H1 (cell line): ENCODE measurements at regions not wholly inside any gene's neighbourhood (a gene's known extent, or its start where the extent isn't known, plus 50 kb on each side); places are given as distances from the start of the nearest gene placed in this dataset.

Source experiments
- CBX5 ChIP-seq: fragments of 300-800, 300-1000 bp; sonication (generic); IDR thresholded peaks from 2 replicates; pipeline ENCODE4 v1.7.1; 2016; ENCODE audit warnings: antibody characterized with exemption, low read length, low read depth
- EZH2 ChIP-seq: fragments of 200-600 bp; sonication (generic); IDR thresholded peaks from 2 replicates; pipeline ENCODE4 v1.7.1; 2012; ENCODE audit warnings: low read depth, mild to moderate bottlenecking, moderate library complexity, low read length, inconsistent platforms; ENCODE audit not compliant: severe bottlenecking
- JUN ChIP-seq: IDR thresholded peaks from 2 replicates; pipeline ENCODE4 v1.6.1; 2011; ENCODE audit warnings: low read depth, mild to moderate bottlenecking, improper control_type of control experiment, low read length
- KDM1A ChIP-seq: fragments of 200-600, 300-600 bp; sonication (generic); IDR thresholded peaks from 2 replicates; pipeline ENCODE4 v1.7.1; 2016; ENCODE audit warnings: mild to moderate bottlenecking, low read length, borderline replicate concordance
- RAD21 ChIP-seq, 2 experiments: IDR thresholded peaks in 1 of 2; conservative IDR thresholded peaks in 1 of 2; 2 replicates each; pipeline ENCODE4 v1.6.1; 2011; ENCODE audit warnings: low read depth in 2 of 2, low read length in 2 of 2, improper control_type of control experiment in 1 of 2, inconsistent platforms in 1 of 2, mild to moderate bottlenecking in 1 of 2, moderate library complexity in 1 of 2
- RXRA ChIP-seq: IDR thresholded peaks from 2 replicates; pipeline ENCODE4 v1.6.1; 2011; ENCODE audit warnings: low read depth, mild to moderate bottlenecking, low read length, moderate library complexity; ENCODE audit not compliant: insufficient read depth
- SIRT6 ChIP-seq: IDR thresholded peaks from one replicate; pipeline ENCODE4 v1.7.1; 2012; ENCODE audit warnings: low read length, inconsistent platforms
- SP4 ChIP-seq: IDR thresholded peaks from 2 replicates; pipeline ENCODE4 v1.6.1; 2012; ENCODE audit warnings: low read length, inconsistent platforms
- SRF ChIP-seq: IDR thresholded peaks from 2 replicates; pipeline ENCODE4 v1.6.1; 2011; ENCODE audit warnings: mild to moderate bottlenecking, low read depth, low read length, moderate library complexity
- TF ChIP-seq, protein P1 (sequence below): fragments of 300-600 bp; sonication (generic); IDR thresholded peaks from 2 replicates; pipeline ENCODE4 v1.7.1; 2012; ENCODE audit warnings: low read length, moderate library complexity, mild to moderate bottlenecking, inconsistent platforms; ENCODE audit not compliant: insufficient replicate concordance

- TF ChIP-seq, protein P1, sequence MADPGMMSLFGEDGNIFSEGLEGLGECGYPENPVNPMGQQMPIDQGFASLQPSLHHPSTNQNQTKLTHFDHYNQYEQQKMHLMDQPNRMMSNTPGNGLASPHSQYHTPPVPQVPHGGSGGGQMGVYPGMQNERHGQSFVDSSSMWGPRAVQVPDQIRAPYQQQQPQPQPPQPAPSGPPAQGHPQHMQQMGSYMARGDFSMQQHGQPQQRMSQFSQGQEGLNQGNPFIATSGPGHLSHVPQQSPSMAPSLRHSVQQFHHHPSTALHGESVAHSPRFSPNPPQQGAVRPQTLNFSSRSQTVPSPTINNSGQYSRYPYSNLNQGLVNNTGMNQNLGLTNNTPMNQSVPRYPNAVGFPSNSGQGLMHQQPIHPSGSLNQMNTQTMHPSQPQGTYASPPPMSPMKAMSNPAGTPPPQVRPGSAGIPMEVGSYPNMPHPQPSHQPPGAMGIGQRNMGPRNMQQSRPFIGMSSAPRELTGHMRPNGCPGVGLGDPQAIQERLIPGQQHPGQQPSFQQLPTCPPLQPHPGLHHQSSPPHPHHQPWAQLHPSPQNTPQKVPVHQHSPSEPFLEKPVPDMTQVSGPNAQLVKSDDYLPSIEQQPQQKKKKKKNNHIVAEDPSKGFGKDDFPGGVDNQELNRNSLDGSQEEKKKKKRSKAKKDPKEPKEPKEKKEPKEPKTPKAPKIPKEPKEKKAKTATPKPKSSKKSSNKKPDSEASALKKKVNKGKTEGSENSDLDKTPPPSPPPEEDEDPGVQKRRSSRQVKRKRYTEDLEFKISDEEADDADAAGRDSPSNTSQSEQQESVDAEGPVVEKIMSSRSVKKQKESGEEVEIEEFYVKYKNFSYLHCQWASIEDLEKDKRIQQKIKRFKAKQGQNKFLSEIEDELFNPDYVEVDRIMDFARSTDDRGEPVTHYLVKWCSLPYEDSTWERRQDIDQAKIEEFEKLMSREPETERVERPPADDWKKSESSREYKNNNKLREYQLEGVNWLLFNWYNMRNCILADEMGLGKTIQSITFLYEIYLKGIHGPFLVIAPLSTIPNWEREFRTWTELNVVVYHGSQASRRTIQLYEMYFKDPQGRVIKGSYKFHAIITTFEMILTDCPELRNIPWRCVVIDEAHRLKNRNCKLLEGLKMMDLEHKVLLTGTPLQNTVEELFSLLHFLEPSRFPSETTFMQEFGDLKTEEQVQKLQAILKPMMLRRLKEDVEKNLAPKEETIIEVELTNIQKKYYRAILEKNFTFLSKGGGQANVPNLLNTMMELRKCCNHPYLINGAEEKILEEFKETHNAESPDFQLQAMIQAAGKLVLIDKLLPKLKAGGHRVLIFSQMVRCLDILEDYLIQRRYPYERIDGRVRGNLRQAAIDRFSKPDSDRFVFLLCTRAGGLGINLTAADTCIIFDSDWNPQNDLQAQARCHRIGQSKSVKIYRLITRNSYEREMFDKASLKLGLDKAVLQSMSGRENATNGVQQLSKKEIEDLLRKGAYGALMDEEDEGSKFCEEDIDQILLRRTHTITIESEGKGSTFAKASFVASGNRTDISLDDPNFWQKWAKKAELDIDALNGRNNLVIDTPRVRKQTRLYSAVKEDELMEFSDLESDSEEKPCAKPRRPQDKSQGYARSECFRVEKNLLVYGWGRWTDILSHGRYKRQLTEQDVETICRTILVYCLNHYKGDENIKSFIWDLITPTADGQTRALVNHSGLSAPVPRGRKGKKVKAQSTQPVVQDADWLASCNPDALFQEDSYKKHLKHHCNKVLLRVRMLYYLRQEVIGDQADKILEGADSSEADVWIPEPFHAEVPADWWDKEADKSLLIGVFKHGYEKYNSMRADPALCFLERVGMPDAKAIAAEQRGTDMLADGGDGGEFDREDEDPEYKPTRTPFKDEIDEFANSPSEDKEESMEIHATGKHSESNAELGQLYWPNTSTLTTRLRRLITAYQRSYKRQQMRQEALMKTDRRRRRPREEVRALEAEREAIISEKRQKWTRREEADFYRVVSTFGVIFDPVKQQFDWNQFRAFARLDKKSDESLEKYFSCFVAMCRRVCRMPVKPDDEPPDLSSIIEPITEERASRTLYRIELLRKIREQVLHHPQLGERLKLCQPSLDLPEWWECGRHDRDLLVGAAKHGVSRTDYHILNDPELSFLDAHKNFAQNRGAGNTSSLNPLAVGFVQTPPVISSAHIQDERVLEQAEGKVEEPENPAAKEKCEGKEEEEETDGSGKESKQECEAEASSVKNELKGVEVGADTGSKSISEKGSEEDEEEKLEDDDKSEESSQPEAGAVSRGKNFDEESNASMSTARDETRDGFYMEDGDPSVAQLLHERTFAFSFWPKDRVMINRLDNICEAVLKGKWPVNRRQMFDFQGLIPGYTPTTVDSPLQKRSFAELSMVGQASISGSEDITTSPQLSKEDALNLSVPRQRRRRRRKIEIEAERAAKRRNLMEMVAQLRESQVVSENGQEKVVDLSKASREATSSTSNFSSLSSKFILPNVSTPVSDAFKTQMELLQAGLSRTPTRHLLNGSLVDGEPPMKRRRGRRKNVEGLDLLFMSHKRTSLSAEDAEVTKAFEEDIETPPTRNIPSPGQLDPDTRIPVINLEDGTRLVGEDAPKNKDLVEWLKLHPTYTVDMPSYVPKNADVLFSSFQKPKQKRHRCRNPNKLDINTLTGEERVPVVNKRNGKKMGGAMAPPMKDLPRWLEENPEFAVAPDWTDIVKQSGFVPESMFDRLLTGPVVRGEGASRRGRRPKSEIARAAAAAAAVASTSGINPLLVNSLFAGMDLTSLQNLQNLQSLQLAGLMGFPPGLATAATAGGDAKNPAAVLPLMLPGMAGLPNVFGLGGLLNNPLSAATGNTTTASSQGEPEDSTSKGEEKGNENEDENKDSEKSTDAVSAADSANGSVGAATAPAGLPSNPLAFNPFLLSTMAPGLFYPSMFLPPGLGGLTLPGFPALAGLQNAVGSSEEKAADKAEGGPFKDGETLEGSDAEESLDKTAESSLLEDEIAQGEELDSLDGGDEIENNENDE = no peak
- TF ChIP-seq KDM1A (no peak), JUN (no peak), SIRT6 (no peak), RXRA (no peak), CBX5 (no peak), SRF (no peak), SP4 (no peak), RAD21 (IDR thresholded peaks at IDR 0.05 in 1 of 2, conservative IDR thresholded peaks at IDR 0.05 in 1 of 2; ENCODE audit: low read depth in 2 of 2, low read length in 2 of 2) (no peak), EZH2 (no peak)
- TF ChIP-seq, all 59 proteins: peak for 0
Observed at GRCh38 chr4:138492176-138492575, 250.0 kb upstream of the SLC7A11 start (continued).
